H1 (cell line): ENCODE measurements at regions not wholly inside any gene's neighbourhood (a gene's known extent, or its start where the extent isn't known, plus 50 kb on each side); places are given as distances from the start of the nearest gene placed in this dataset.

Experiments used
- CTCF ChIA-PET: fragments of 300-600 bp; sonication (Branson Sonifier 250); formaldehyde crosslinking; loops from one replicate; lab custom pipeline; 2021; ENCODE audit not compliant: partially characterized antibody; lab: Charles Lee
- POLR2A ChIA-PET: fragments of 300-600 bp; sonication (Branson Sonifier 250); formaldehyde crosslinking; loops from one replicate; lab custom pipeline; 2021; ENCODE audit warnings: inconsistent platforms; ENCODE audit not compliant: partially characterized antibody; lab: Charles Lee
- DNase-seq, 2 experiments: peaks; one replicate each; pipeline versions ENCODE4 v3.0.0 to v3.0.0-alpha.2; 2010 to 2022; ENCODE audit warnings: low spot score in 2 of 2, low read depth in 1 of 2, mixed read lengths in 1 of 2
- FAIRE-seq: peaks from 2 replicates; lab custom pipeline; 2011; peaks lifted over from hg19 to GRCh38; lab: Jason Lieb, UNC
- H2AFZ ChIP-seq: 2 replicates; pipeline ENCODE4 v1.8.1; 2012; ENCODE audit warnings: low read length, inconsistent platforms
- H2AK5ac ChIP-seq: 2 replicates; pipeline ENCODE4 v1.6.1; 2013; ENCODE audit warnings: low read depth, low read length
- H2BK120ac ChIP-seq: replicated peaks from 2 replicates; pipeline ENCODE3; 2013; ENCODE audit warnings: low read depth, low read length, inconsistent platforms
- H2BK12ac ChIP-seq: 2 replicates; pipeline ENCODE4 v1.6.1; 2013; ENCODE audit warnings: low read depth, low read length
- H2BK15ac ChIP-seq: 2 replicates; pipeline ENCODE4 v1.6.1; 2013; ENCODE audit warnings: low read length
- H2BK20ac ChIP-seq: 2 replicates; pipeline ENCODE4 v1.6.1; 2013; ENCODE audit warnings: low read length
- H2BK5ac ChIP-seq: 2 replicates; pipeline ENCODE4 v1.6.1; 2013; ENCODE audit warnings: low read depth, low read length
- H3K14ac ChIP-seq: 2 replicates; pipeline ENCODE4 v1.6.1; 2013; ENCODE audit warnings: inconsistent platforms; ENCODE audit not compliant: insufficient read length
- H3K18ac ChIP-seq: 2 replicates; pipeline ENCODE4 v1.6.1; 2013; ENCODE audit warnings: low read length; ENCODE audit errors: extremely low read depth
- H3K23ac ChIP-seq: 2 replicates; pipeline ENCODE4 v1.6.1; 2013; ENCODE audit warnings: inconsistent platforms; ENCODE audit not compliant: insufficient read length
- H3K23me2 ChIP-seq: 2 replicates; pipeline ENCODE4 v1.6.1; 2013; ENCODE audit warnings: low read depth, low read length
- H3K27ac ChIP-seq: 2 replicates; pipeline ENCODE4 v1.6.1; 2011; ENCODE audit warnings: low read depth, low read length, inconsistent platforms
- H3K27me3 ChIP-seq, 4 experiments: replicated peaks in 1 of 4; 1 replicate in 1 of 4; 2 replicates in 3 of 4; pipeline versions ENCODE4 v1.6.1 to v1.8.1; 2011 to 2013; ENCODE audit warnings: low read length in 3 of 4, mild to moderate bottlenecking in 3 of 4, inconsistent platforms in 2 of 4, mixed read lengths in 2 of 4, moderate library complexity in 1 of 4; ENCODE audit not compliant: control insufficient read depth in 3 of 4, insufficient read depth in 3 of 4; ENCODE audit errors: extremely low read depth in 1 of 4
- H3K36me3 ChIP-seq, 4 experiments: 2 replicates each; pipeline versions ENCODE4 v1.6.1 to v1.8.1; 2011 to 2013; ENCODE audit warnings: mild to moderate bottlenecking in 4 of 4, low read length in 3 of 4, moderate library complexity in 2 of 4, control low read depth in 1 of 4, inconsistent platforms in 1 of 4; ENCODE audit not compliant: insufficient read depth in 4 of 4, control insufficient read depth in 2 of 4
- H3K4ac ChIP-seq: replicated peaks from 2 replicates; pipeline ENCODE3; 2013; ENCODE audit warnings: low read length, low read depth, mixed read lengths, inconsistent platforms; ENCODE audit not compliant: insufficient read length
- H3K4me1 ChIP-seq, 4 experiments: replicated peaks in 1 of 4; 1 replicate in 1 of 4; 2 replicates in 3 of 4; pipeline versions ENCODE4 v1.6.1 to v1.8.1; 2011 to 2013; ENCODE audit warnings: low read length in 3 of 4, inconsistent platforms in 2 of 4, mixed read lengths in 1 of 4; ENCODE audit not compliant: insufficient read depth in 4 of 4, control insufficient read depth in 3 of 4
- H3K4me2 ChIP-seq, 2 experiments: 2 replicates each; pipeline versions ENCODE4 v1.6.1 to v1.8.1; 2011 to 2013; ENCODE audit warnings: low read depth in 2 of 2, low read length in 2 of 2, control low read depth in 1 of 2, inconsistent platforms in 1 of 2, mild to moderate bottlenecking in 1 of 2; ENCODE audit not compliant: insufficient read depth in 1 of 2
- H3K4me3 ChIP-seq, 4 experiments: fragments of 200-600, 300-600 bp in 1 of 4; sonication (generic), shearing (Covaris generic), sonication (Bioruptor Twin) in 1 of 4; 2 replicates each; pipeline versions ENCODE4 v1.5.1 to v1.8.1; 2011 to 2016; ENCODE audit warnings: low read length in 4 of 4, low read depth in 3 of 4, control low read depth in 2 of 4, inconsistent platforms in 2 of 4, mild to moderate bottlenecking in 2 of 4, mixed read lengths in 1 of 4, moderate library complexity in 1 of 4; ENCODE audit not compliant: insufficient read depth in 2 of 4; ENCODE audit errors: extremely low read depth in 1 of 4
- H3K56ac ChIP-seq: replicated peaks from 2 replicates; pipeline ENCODE3; 2013; ENCODE audit warnings: low read depth, mild to moderate bottlenecking, mixed read lengths, low read length, inconsistent platforms; ENCODE audit not compliant: insufficient read length
- H3K79me1 ChIP-seq: 2 replicates; pipeline ENCODE4 v1.6.1; 2013; ENCODE audit warnings: low read depth, low read length, control low read depth
- H3K79me2 ChIP-seq, 2 experiments: 2 replicates each; pipeline versions ENCODE4 v1.6.1 to v1.8.1; 2012 to 2013; ENCODE audit warnings: low read length in 2 of 2, mild to moderate bottlenecking in 2 of 2, inconsistent platforms in 1 of 2; ENCODE audit not compliant: insufficient read depth in 2 of 2, control insufficient read depth in 1 of 2
- H3K9ac ChIP-seq, 4 experiments: replicated peaks in 1 of 4; 1 replicate in 1 of 4; 2 replicates in 3 of 4; pipeline versions ENCODE4 v1.6.1 to v1.8.1; 2011 to 2013; ENCODE audit warnings: low read depth in 3 of 4, low read length in 3 of 4, control low read depth in 2 of 4, mild to moderate bottlenecking in 2 of 4, moderate library complexity in 2 of 4, inconsistent platforms in 1 of 4; ENCODE audit errors: extremely low read depth in 1 of 4
- H3K9me3 ChIP-seq, 2 experiments: 2 replicates each; pipeline versions ENCODE4 v1.6.1 to v1.8.1; 2012 to 2013; ENCODE audit warnings: mild to moderate bottlenecking in 2 of 2, moderate library complexity in 2 of 2, control low read depth in 1 of 2, inconsistent platforms in 1 of 2, low read depth in 1 of 2, low read length in 1 of 2, mixed read lengths in 1 of 2; ENCODE audit not compliant: insufficient read depth in 2 of 2
- H4K20me1 ChIP-seq, 2 experiments: replicated peaks in 1 of 2; 2 replicates each; pipeline versions ENCODE3 to v1.8.1; 2011 to 2013; ENCODE audit warnings: inconsistent platforms in 2 of 2, low read length in 2 of 2, mild to moderate bottlenecking in 1 of 2; ENCODE audit not compliant: insufficient read depth in 2 of 2, control insufficient read depth in 1 of 2
- H4K5ac ChIP-seq: 2 replicates; pipeline ENCODE4 v1.6.1; 2013; ENCODE audit warnings: low read length, low read depth, mixed read lengths, inconsistent platforms; ENCODE audit not compliant: insufficient read length
- H4K8ac ChIP-seq: 2 replicates; pipeline ENCODE4 v1.8.0; 2013; ENCODE audit warnings: mild to moderate bottlenecking, moderate library complexity, low read length, inconsistent platforms; ENCODE audit not compliant: insufficient read depth; ENCODE audit errors: extremely low read depth
- H4K91ac ChIP-seq: replicated peaks from 2 replicates; pipeline ENCODE3; 2013; ENCODE audit warnings: low read length, mixed read lengths, inconsistent platforms; ENCODE audit not compliant: insufficient read length
- ASH2L ChIP-seq: fragments of 200-600, 300-600 bp; sonication (generic); IDR thresholded peaks from one replicate; pipeline ENCODE4 v1.7.1; 2017; ENCODE audit warnings: low read length
- BACH1 ChIP-seq: IDR thresholded peaks from 2 replicates; pipeline ENCODE4 v1.6.1; 2012; ENCODE audit warnings: low read length, improper control_type of control experiment
- BRCA1 ChIP-seq: IDR thresholded peaks from 2 replicates; pipeline ENCODE4 v1.6.1; 2012; ENCODE audit warnings: low read depth, low read length, improper control_type of control experiment
- CHD2 ChIP-seq: IDR thresholded peaks from 2 replicates; pipeline ENCODE4 v1.6.1; 2012; ENCODE audit warnings: low read length, improper control_type of control experiment
- GTF2F1 ChIP-seq: IDR thresholded peaks from 2 replicates; pipeline ENCODE4 v1.6.1; 2012; ENCODE audit warnings: low read depth, low read length, improper control_type of control experiment, borderline replicate concordance
- HDAC2 ChIP-seq, 2 experiments: fragments of 300-600 bp in 1 of 2; sonication (generic) in 1 of 2; IDR thresholded peaks; 2 replicates each; pipeline ENCODE4 v1.6.1; 2011 to 2012; ENCODE audit warnings: low read depth in 2 of 2, low read length in 2 of 2, mild to moderate bottlenecking in 2 of 2, moderate library complexity in 2 of 2, borderline replicate concordance in 1 of 2, inconsistent platforms in 1 of 2
- HDAC6 ChIP-seq: IDR thresholded peaks from one replicate; pipeline ENCODE4 v1.7.1; 2012; ENCODE audit warnings: low read depth, mild to moderate bottlenecking, inconsistent platforms, low read length, moderate library complexity
- KDM1A ChIP-seq: fragments of 200-600, 300-600 bp; sonication (generic); IDR thresholded peaks from 2 replicates; pipeline ENCODE4 v1.7.1; 2016; ENCODE audit warnings: mild to moderate bottlenecking, low read length, borderline replicate concordance
- MAFK ChIP-seq: IDR thresholded peaks from 2 replicates; pipeline ENCODE4 v1.6.1; 2012; ENCODE audit warnings: low read depth, mild to moderate bottlenecking, improper control_type of control experiment, low read length
- RBBP5 ChIP-seq: IDR thresholded peaks from 2 replicates; pipeline ENCODE4 v1.7.1; 2012; ENCODE audit warnings: low read depth, mild to moderate bottlenecking, inconsistent platforms, low read length, moderate library complexity, borderline replicate concordance
- RXRA ChIP-seq: IDR thresholded peaks from 2 replicates; pipeline ENCODE4 v1.6.1; 2011; ENCODE audit warnings: low read depth, mild to moderate bottlenecking, low read length, moderate library complexity; ENCODE audit not compliant: insufficient read depth
- SIRT6 ChIP-seq: IDR thresholded peaks from one replicate; pipeline ENCODE4 v1.7.1; 2012; ENCODE audit warnings: low read length, inconsistent platforms
- TAF7 ChIP-seq: optimal IDR thresholded peaks from 2 replicates; pipeline ENCODE3; 2011; ENCODE audit warnings: low read depth, mild to moderate bottlenecking, inconsistent platforms, low read length, moderate library complexity, borderline replicate concordance
- ZNF274 ChIP-seq: IDR thresholded peaks from 2 replicates; pipeline ENCODE4 v1.7.0; 2012; ENCODE audit warnings: low read length, borderline replicate concordance; ENCODE audit errors: extremely low read depth
- WGBS, 2 experiments: shearing (Covaris generic) in 1 of 2; methylation state at CpG; one replicate each; pipeline versions ENCODE4 v1.1.6 to v1.1.7; 2013 to 2015; ENCODE audit warnings: low lambda C conversion rate in 2 of 2, mixed read lengths in 2 of 2, inconsistent platforms in 1 of 2, low coverage in 1 of 2, missing lambda C conversion rate in 1 of 2; ENCODE audit not compliant: insufficient replicate concordance in 2 of 2, insufficient coverage in 1 of 2, insufficient read length in 1 of 2; ENCODE audit errors: extremely low coverage in 1 of 2, missing lambda C conversion rate in 1 of 2; 5-methylcytosine and 5-hydroxymethylcytosine counted together

DNA sequence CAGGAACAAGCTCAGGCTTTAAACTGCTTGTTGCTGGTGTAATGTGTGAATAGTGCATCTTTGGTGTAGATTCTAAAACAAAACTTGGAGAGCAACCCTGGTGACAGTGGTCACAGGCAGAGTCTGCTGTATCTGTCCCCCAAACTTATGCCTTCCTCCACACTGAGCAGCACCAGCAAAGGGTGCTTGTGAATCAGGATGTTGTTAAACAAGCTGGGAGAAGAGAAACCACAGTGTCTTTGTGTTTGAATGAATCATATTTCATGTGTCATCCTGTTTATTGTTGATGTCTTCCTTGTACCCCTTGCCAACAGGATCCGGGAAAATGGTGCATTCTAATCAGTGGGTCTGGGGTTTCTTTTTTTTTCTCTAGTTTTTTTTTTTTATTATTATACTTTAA, 91.9 kb upstream of the COG2 start:
- Histone ChIP-seq H2BK20ac (no peak overlapping the region), H2BK12ac (no peak overlapping the region), H3K4ac (no peak overlapping the region), H3K79me1 (no peaks in the 10 kb centered on the region), H3K23me2 (no peaks in the 10 kb centered on the region), H3K4me1 (no peaks in the 10 kb centered on the region), H3K27ac (no peak overlapping the region), H3K27me3 (no peaks in the 10 kb centered on the region), H3K79me2 (no peaks in the 10 kb centered on the region), H4K91ac (no peak overlapping the region), H3K18ac (no peak overlapping the region), H3K4me2 (no peak overlapping the region), H2BK120ac (no peak overlapping the region), H3K9me3 (no peaks in the 10 kb centered on the region), H3K56ac (no peak overlapping the region), H2BK15ac (no peak overlapping the region), H2AFZ (no peak overlapping the region), H3K14ac (no peak overlapping the region), H2AK5ac (no peak overlapping the region), H3K36me3 (no peaks in the 10 kb centered on the region), H4K8ac (no peak overlapping the region), H4K20me1 (no peaks in the 10 kb centered on the region), H3K4me3 (no peak overlapping the region), H3K23ac (no peak overlapping the region), H4K5ac (no peak overlapping the region), H3K9ac (no peak overlapping the region), H2BK5ac (no peak overlapping the region)
- FAIRE-seq (no peak), DNase-seq (no peak)
- CTCF ChIA-PET, result interaction anchor here (0.6 to 2.8 kb wide), 4 partner anchors 13 to 147 kb away, joined by 3 to 14 read pairs (median 7); no protein-coding TSS in a partner anchor
- POLR2A ChIA-PET, result no interaction called here
- 83% methylated on average over 1 of the region's 1 CpG; no CpG with 5 or more reads in 1 of the 2 experiments for WGBS, 2 experiments
- TF ChIP-seq HDAC6 (no peak), ZNF274 (no peak), BACH1 (no peak), RBBP5 (no peak), GTF2F1 (no peak), HDAC2 (IDR thresholded peaks at IDR 0.05; ENCODE audit: borderline replicate concordance in 1 of 2, low read depth in 2 of 2, low read length in 2 of 2) (no peak), RXRA (no peak), BRCA1 (no peak), CHD2 (no peak), SIRT6 (no peak), MAFK (no peak), ASH2L (no peak), KDM1A (no peak), TAF7 (no peak)
